PFSK-1 (cell line): ENCODE measurements at regions not wholly inside any gene's neighbourhood (a gene's known extent, or its start where the extent isn't known, plus 50 kb on each side); places are given as distances from the start of the nearest gene placed in this dataset.

ENCODE experiments used
- FOXP2 ChIP-seq: optimal IDR thresholded peaks from 2 replicates; pipeline ENCODE3; 2011; ENCODE audit warnings: borderline replicate concordance, control low read depth, inconsistent platforms; ENCODE audit not compliant: insufficient read depth; ENCODE audit errors: extremely low read length, extremely low read depth
- POLR2AphosphoS5 ChIP-seq: IDR thresholded peaks from 2 replicates; pipeline ENCODE4 v1.6.1; 2012; ENCODE audit warnings: low read depth, mild to moderate bottlenecking, control low read depth, low read length, moderate library complexity
- REST ChIP-seq, 2 experiments: IDR thresholded peaks; 2 replicates each; pipeline versions ENCODE4 v1.6.1 to v1.8.0; 2011 to 2012; ENCODE audit warnings: low read depth in 2 of 2, low read length in 2 of 2, control low read depth in 1 of 2, inconsistent platforms in 1 of 2, mild to moderate bottlenecking in 1 of 2, moderate library complexity in 1 of 2; ENCODE audit not compliant: insufficient read depth in 1 of 2
- SIN3A ChIP-seq: IDR thresholded peaks from 2 replicates; pipeline ENCODE4 v1.6.1; 2012; ENCODE audit warnings: mild to moderate bottlenecking, low read length, moderate library complexity, borderline replicate concordance; ENCODE audit not compliant: insufficient read depth

GRCh38 chr5:19258686-19259085, 729.3 kb downstream of the CDH18 start:
- TF ChIP-seq SIN3A (no peak), REST (IDR thresholded peaks at IDR 0.05; ENCODE audit: insufficient read depth in 1 of 2, low read depth in 2 of 2, low read length in 2 of 2) (no peak), POLR2AphosphoS5 (no peak), FOXP2 (no peak)
